IMR-90 (cell line): ENCODE measurements at regions not wholly inside any gene's neighbourhood (a gene's known extent, or its start where the extent isn't known, plus 50 kb on each side); places are given as distances from the start of the nearest gene placed in this dataset.

Experiments
- BHLHE40 ChIP-seq: fragments of 150-350 bp; IDR thresholded peaks from 2 replicates; pipeline ENCODE4 v1.6.1; 2016; ENCODE audit warnings: mild to moderate bottlenecking, low read depth, low read length
- CEBPB ChIP-seq: IDR thresholded peaks from 2 replicates; pipeline ENCODE4 v1.6.1; 2012; ENCODE audit warnings: low read depth, low read length, improper control_type of control experiment
- MAFK ChIP-seq: IDR thresholded peaks from 2 replicates; pipeline ENCODE4 v1.6.1; 2012; ENCODE audit warnings: low read depth, low read length, improper control_type of control experiment
- MXI1 ChIP-seq: IDR thresholded peaks from 2 replicates; pipeline ENCODE4 v1.6.1; 2012; ENCODE audit warnings: low read depth, mild to moderate bottlenecking, low read length, moderate library complexity, borderline replicate concordance
- POLR2A ChIP-seq: IDR thresholded peaks from 2 replicates; pipeline ENCODE4 v1.6.1; 2012; ENCODE audit warnings: mild to moderate bottlenecking, low read depth, low read length
- RAD21 ChIP-seq: IDR thresholded peaks from 2 replicates; pipeline ENCODE4 v1.6.1; 2012; ENCODE audit warnings: low read length, improper control_type of control experiment
- RFX5 ChIP-seq: IDR thresholded peaks from 2 replicates; pipeline ENCODE4 v1.8.0; 2012; ENCODE audit warnings: low read depth, mild to moderate bottlenecking, low read length, moderate library complexity
- SMC3 ChIP-seq: fragments of 150-350 bp; IDR thresholded peaks from 2 replicates; pipeline ENCODE4 v1.6.1; 2016; ENCODE audit warnings: low read depth, mild to moderate bottlenecking, antibody characterized with exemption, low read length, moderate library complexity
- USF2 ChIP-seq: fragments of 150-350 bp; IDR thresholded peaks from 2 replicates; pipeline ENCODE4 v1.6.1; 2017; ENCODE audit warnings: mild to moderate bottlenecking, antibody characterized with exemption, low read length, low read depth
- TF ChIP-seq, protein P1 (sequence below): conservative IDR thresholded peaks from 2 replicates; pipeline ENCODE4 v1.5.1; 2012; ENCODE audit warnings: mild to moderate bottlenecking, low read depth, low read length, improper control_type of control experiment

GRCh38 chr3:152968388-152969024, 133.6 kb downstream of the P2RY1 start:
- TF ChIP-seq, protein P1, sequence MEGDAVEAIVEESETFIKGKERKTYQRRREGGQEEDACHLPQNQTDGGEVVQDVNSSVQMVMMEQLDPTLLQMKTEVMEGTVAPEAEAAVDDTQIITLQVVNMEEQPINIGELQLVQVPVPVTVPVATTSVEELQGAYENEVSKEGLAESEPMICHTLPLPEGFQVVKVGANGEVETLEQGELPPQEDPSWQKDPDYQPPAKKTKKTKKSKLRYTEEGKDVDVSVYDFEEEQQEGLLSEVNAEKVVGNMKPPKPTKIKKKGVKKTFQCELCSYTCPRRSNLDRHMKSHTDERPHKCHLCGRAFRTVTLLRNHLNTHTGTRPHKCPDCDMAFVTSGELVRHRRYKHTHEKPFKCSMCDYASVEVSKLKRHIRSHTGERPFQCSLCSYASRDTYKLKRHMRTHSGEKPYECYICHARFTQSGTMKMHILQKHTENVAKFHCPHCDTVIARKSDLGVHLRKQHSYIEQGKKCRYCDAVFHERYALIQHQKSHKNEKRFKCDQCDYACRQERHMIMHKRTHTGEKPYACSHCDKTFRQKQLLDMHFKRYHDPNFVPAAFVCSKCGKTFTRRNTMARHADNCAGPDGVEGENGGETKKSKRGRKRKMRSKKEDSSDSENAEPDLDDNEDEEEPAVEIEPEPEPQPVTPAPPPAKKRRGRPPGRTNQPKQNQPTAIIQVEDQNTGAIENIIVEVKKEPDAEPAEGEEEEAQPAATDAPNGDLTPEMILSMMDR, result no peak
- no peak for TF ChIP-seq CEBPB
- TF ChIP-seq USF2, result no peak
- TF ChIP-seq SMC3, result no peak
- TF ChIP-seq POLR2A, result no peak
- TF ChIP-seq BHLHE40, result no peak
- TF ChIP-seq MAFK, result no peak
- no peak for TF ChIP-seq RFX5
- TF ChIP-seq MXI1, result no peak
- no peak for TF ChIP-seq RAD21
